Esophagus squamous epithelium (tissue), 4 donors: ENCODE measurements at regions not wholly inside any gene's neighbourhood (a gene's known extent, or its start where the extent isn't known, plus 50 kb on each side); places are given as distances from the start of the nearest gene placed in this dataset.

ENCODE experiments used
- POLR2A ChIP-seq, 4 donors: fragments of 450-650 bp; IDR thresholded peaks; one replicate each; pipeline ENCODE4 v1.6.1; 2017; ENCODE audit warnings: antibody characterized with exemption in 4 of 4, mild to moderate bottlenecking in 4 of 4, moderate library complexity in 3 of 4
- TF ChIP-seq, protein P1 (sequence below), 6 experiments: fragments of 450-650 bp in 4 of 6; fragments of 200-600 bp in 2 of 6; sonication (generic) in 2 of 6; IDR thresholded peaks; one replicate each; pipeline ENCODE4 v1.5.1; 2016 to 2019; ENCODE audit warnings: antibody characterized with exemption in 6 of 6, mild to moderate bottlenecking in 4 of 6, moderate library complexity in 4 of 6

DNA sequence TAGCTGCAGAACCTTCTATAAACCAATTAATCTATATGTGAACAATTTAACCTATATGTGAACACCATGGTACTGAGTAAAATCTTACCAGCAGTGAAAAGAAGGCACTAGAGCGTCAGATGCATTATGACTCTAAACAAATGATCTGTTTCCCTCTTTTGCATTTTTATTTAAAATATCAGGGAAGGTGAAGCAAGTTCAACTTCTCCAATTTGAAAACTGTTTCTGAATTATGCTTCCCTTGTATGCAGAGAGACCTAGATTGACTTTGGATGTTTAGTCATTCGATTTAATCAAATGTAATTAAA is 80.9 kb downstream of the DAD1 start:
- TF ChIP-seq, protein P1, sequence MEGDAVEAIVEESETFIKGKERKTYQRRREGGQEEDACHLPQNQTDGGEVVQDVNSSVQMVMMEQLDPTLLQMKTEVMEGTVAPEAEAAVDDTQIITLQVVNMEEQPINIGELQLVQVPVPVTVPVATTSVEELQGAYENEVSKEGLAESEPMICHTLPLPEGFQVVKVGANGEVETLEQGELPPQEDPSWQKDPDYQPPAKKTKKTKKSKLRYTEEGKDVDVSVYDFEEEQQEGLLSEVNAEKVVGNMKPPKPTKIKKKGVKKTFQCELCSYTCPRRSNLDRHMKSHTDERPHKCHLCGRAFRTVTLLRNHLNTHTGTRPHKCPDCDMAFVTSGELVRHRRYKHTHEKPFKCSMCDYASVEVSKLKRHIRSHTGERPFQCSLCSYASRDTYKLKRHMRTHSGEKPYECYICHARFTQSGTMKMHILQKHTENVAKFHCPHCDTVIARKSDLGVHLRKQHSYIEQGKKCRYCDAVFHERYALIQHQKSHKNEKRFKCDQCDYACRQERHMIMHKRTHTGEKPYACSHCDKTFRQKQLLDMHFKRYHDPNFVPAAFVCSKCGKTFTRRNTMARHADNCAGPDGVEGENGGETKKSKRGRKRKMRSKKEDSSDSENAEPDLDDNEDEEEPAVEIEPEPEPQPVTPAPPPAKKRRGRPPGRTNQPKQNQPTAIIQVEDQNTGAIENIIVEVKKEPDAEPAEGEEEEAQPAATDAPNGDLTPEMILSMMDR (IDR thresholded peaks at IDR 0.05) = no peak
- TF ChIP-seq POLR2A (IDR thresholded peaks at IDR 0.05) = no peak
